Astrocyte (in vitro differentiated cells and primary cell): ENCODE measurements at regions not wholly inside any gene's neighbourhood (a gene's known extent, or its start where the extent isn't known, plus 50 kb on each side); places are given as distances from the start of the nearest gene placed in this dataset.

Experiments used
- DNase-seq: peaks from one replicate; pipeline ENCODE4 v3.0.0-alpha.2; 2010; ENCODE audit warnings: low read depth
- FAIRE-seq: peaks from 2 replicates; lab custom pipeline; 2011; peaks lifted over from hg19 to GRCh38; lab: Jason Lieb, UNC
- H2AFZ ChIP-seq: 2 replicates; pipeline ENCODE4 v1.6.0; 2012; ENCODE audit warnings: low read depth, low read length, inconsistent platforms
- H3K27ac ChIP-seq: 2 replicates; pipeline ENCODE4 v1.5.1; 2011; ENCODE audit warnings: low read depth, low read length, inconsistent platforms
- H3K27me3 ChIP-seq: 2 replicates; pipeline ENCODE4 v1.6.0; 2011; ENCODE audit warnings: low read length, inconsistent platforms; ENCODE audit not compliant: insufficient read depth
- H3K36me3 ChIP-seq: 2 replicates; pipeline ENCODE4 v1.5.1; 2011; ENCODE audit warnings: low read length, inconsistent platforms; ENCODE audit not compliant: insufficient read depth
- H3K4me1 ChIP-seq: 2 replicates; pipeline ENCODE4 v1.5.1; 2011; ENCODE audit warnings: low read length, inconsistent platforms; ENCODE audit not compliant: insufficient read depth
- H3K4me2 ChIP-seq: 2 replicates; pipeline ENCODE4 v1.6.0; 2012; ENCODE audit warnings: low read length, inconsistent platforms
- H3K4me3 ChIP-seq: 2 replicates; pipeline ENCODE4 v1.5.1; 2011; ENCODE audit warnings: low read depth, mild to moderate bottlenecking, low read length, inconsistent platforms; ENCODE audit not compliant: insufficient read depth
- H3K79me2 ChIP-seq: 2 replicates; pipeline ENCODE4 v1.6.0; 2012; ENCODE audit warnings: mild to moderate bottlenecking, low read length, inconsistent platforms; ENCODE audit not compliant: insufficient read depth
- H3K9ac ChIP-seq: 2 replicates; pipeline ENCODE4 v1.6.0; 2012; ENCODE audit warnings: mild to moderate bottlenecking, low read length, inconsistent platforms
- H3K9me3 ChIP-seq: 2 replicates; pipeline ENCODE4 v1.5.1; 2012; ENCODE audit warnings: low read depth, mild to moderate bottlenecking, low read length, inconsistent platforms; ENCODE audit not compliant: insufficient read depth
- H4K20me1 ChIP-seq: 2 replicates; pipeline ENCODE4 v1.6.0; 2012; ENCODE audit warnings: low read length, inconsistent platforms; ENCODE audit not compliant: insufficient read depth
- H3K27ac Mint-ChIP-seq: one replicate; pipeline ENCODE4 v1.8.0; 2021; ENCODE audit warnings: mild to moderate bottlenecking, mixed read lengths; ENCODE audit not compliant: unreplicated experiment
- H3K27me3 Mint-ChIP-seq: one replicate; pipeline ENCODE4 v1.8.0; 2021; ENCODE audit warnings: low read depth, mixed read lengths; ENCODE audit not compliant: unreplicated experiment
- H3K36me3 Mint-ChIP-seq: one replicate; pipeline ENCODE4 v1.8.0; 2021; ENCODE audit warnings: low read depth, mixed read lengths; ENCODE audit not compliant: unreplicated experiment
- H3K4me1 Mint-ChIP-seq: one replicate; pipeline ENCODE4 v1.8.0; 2021; ENCODE audit warnings: low read depth, mixed read lengths; ENCODE audit not compliant: unreplicated experiment
- H3K4me3 Mint-ChIP-seq: one replicate; pipeline ENCODE4 v1.8.0; 2021; ENCODE audit warnings: mild to moderate bottlenecking, moderate library complexity, mixed read lengths; ENCODE audit not compliant: unreplicated experiment
- H3K9me3 Mint-ChIP-seq: one replicate; pipeline ENCODE4 v1.8.0; 2021; ENCODE audit warnings: mild to moderate bottlenecking, mixed read lengths; ENCODE audit not compliant: unreplicated experiment
- EZH2 ChIP-seq: IDR thresholded peaks from 2 replicates; pipeline ENCODE4 v1.6.1; 2012; ENCODE audit warnings: mild to moderate bottlenecking, low read length, inconsistent platforms; ENCODE audit not compliant: insufficient read depth
- TF ChIP-seq, protein P1 (sequence below): IDR thresholded peaks from 2 replicates; pipeline ENCODE4 v1.5.1; 2011; ENCODE audit warnings: low read depth, mild to moderate bottlenecking, inconsistent platforms, low read length, moderate library complexity; ENCODE audit not compliant: insufficient read depth

DNA sequence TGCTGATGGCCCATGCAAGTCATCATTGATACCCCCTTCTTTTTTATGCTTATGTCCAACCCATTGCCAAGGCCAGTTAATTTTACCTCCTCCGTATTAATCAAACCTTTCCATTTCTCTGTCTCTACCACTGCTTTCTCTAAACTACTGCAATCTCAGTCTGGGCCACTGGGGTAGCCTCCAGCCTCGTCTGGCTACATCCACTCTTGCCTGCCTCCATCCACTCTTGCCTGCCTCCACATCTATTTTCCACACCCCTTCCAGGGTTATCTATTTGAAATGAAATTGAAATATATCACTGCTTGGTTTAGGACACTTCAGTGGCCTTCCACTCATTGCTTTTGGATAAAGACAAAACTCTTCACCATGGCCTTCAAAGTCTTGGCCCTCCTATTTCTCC, 425.3 kb upstream of the CLINT1 start:
- peaks cover 17% of the 10 kb centered on the region for H3K4me1 ChIP-seq
- TF ChIP-seq EZH2: no peak
- TF ChIP-seq, protein P1, sequence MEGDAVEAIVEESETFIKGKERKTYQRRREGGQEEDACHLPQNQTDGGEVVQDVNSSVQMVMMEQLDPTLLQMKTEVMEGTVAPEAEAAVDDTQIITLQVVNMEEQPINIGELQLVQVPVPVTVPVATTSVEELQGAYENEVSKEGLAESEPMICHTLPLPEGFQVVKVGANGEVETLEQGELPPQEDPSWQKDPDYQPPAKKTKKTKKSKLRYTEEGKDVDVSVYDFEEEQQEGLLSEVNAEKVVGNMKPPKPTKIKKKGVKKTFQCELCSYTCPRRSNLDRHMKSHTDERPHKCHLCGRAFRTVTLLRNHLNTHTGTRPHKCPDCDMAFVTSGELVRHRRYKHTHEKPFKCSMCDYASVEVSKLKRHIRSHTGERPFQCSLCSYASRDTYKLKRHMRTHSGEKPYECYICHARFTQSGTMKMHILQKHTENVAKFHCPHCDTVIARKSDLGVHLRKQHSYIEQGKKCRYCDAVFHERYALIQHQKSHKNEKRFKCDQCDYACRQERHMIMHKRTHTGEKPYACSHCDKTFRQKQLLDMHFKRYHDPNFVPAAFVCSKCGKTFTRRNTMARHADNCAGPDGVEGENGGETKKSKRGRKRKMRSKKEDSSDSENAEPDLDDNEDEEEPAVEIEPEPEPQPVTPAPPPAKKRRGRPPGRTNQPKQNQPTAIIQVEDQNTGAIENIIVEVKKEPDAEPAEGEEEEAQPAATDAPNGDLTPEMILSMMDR: no peak

DNA sequence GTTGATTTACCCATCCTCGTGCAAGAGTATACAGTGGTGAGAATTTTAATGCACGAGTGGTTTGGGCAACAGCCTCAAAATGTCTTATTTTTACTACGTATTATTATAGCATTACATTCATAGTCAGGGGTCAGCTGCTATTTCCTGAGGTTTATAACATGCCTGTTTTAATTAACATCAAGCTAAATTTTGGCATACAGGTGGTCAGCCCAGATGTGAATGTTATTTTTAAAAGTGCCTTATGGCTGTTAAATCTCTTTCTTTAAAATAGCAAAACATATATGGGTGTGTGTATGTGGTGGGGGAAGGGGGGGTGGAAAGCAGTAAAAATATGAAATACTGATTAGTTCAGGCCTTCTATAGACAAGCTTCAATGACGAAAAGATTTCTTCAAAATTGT, 424.5 kb upstream of the CLINT1 start:
- no peak for TF ChIP-seq EZH2
- TF ChIP-seq, protein P1: no peak
- no peak overlapping the region for H2AFZ ChIP-seq
- no peaks in the 10 kb centered on the region for H3K9me3 ChIP-seq
- H3K36me3 ChIP-seq: no peaks in the 10 kb centered on the region
- no peaks in the 10 kb centered on the region for H3K36me3 Mint-ChIP-seq
- peaks cover 3% of the 10 kb centered on the region for H3K27me3 Mint-ChIP-seq
- H3K9ac ChIP-seq: no peak overlapping the region
- FAIRE-seq (no peak), DNase-seq (no peak)
- no peak overlapping the region for H3K4me3 ChIP-seq
- no peaks in the 10 kb centered on the region for H3K27me3 ChIP-seq
- H3K4me1 Mint-ChIP-seq: peaks cover 9% of the 10 kb centered on the region
- no peak overlapping the region for H3K4me3 Mint-ChIP-seq
- H3K9me3 Mint-ChIP-seq: peaks cover 10% of the 10 kb centered on the region
- no peak overlapping the region for H3K4me2 ChIP-seq
- H3K4me1 ChIP-seq: peaks cover 13% of the 10 kb centered on the region
- H4K20me1 ChIP-seq: no peaks in the 10 kb centered on the region
- no peaks in the 10 kb centered on the region for H3K79me2 ChIP-seq
- H3K27ac Mint-ChIP-seq: no peak overlapping the region
- no peak overlapping the region for H3K27ac ChIP-seq

More for the DNA sequence above, 425.3 kb upstream of the CLINT1 start:
- Histone ChIP-seq H3K27ac (no peak overlapping the region), H3K4me2 (no peak overlapping the region), H2AFZ (no peak overlapping the region), H3K27me3 (no peaks in the 10 kb centered on the region), H3K36me3 (no peaks in the 10 kb centered on the region), H3K9ac (no peak overlapping the region), H3K79me2 (no peaks in the 10 kb centered on the region), H4K20me1 (no peaks in the 10 kb centered on the region), H3K9me3 (no peaks in the 10 kb centered on the region), H3K4me3 (no peak overlapping the region)
- Mint-ChIP-seq H3K27ac (no peak overlapping the region), H3K4me1 (peaks cover 9% of the 10 kb centered on the region), H3K36me3 (no peaks in the 10 kb centered on the region), H3K27me3 (peaks cover 3% of the 10 kb centered on the region), H3K9me3 (peaks cover 10% of the 10 kb centered on the region), H3K4me3 (no peak overlapping the region)
- FAIRE-seq (no peak), DNase-seq (no peak)

DNA sequence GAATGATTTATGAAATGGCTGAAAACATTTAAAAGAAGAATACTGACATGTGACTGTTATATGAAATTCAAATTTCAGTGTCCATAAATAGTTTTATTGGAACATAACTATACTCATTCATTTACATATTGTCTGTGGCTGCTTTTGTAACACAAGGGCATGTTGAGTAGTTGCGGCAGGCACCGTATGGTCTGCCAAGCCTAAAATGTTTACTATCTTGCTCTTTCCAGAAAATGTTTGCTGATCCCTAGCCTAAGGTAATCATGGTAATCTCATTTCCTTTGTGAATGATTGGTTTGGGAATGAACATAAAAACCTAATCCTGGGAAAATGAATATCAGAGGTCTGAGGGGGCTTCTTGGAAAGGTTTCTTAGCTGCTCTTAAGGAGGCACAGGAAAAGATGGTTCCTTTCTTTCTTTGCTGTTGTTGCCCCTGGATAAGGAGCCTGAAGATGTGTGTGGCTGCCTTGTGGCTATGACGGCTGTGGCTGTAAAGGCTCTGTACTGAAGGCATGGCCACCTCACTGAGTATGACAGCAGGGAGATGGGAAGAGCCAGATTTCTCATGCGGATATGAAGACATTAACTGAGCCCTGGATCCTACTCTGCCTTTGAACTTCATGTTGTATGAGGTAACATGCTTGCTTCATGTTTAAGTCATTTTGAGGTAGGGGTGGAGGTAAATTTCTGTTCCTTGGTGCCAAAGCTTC, 419.4 kb upstream of the CLINT1 start:
- H4K20me1 ChIP-seq: no peaks in the 10 kb centered on the region
- H3K27me3 Mint-ChIP-seq: peaks cover 9% of the 10 kb centered on the region
- no peak overlapping the region for H3K9ac ChIP-seq
- H3K4me3 Mint-ChIP-seq: no peak overlapping the region
- peaks cover 8% of the 10 kb centered on the region for H3K27me3 ChIP-seq
- H3K27ac ChIP-seq: no peak overlapping the region
- H3K27ac Mint-ChIP-seq: no peak overlapping the region
- H2AFZ ChIP-seq: no peak overlapping the region
- H3K9me3 Mint-ChIP-seq: peaks cover 10% of the 10 kb centered on the region
- no peaks in the 10 kb centered on the region for H3K9me3 ChIP-seq
- no peaks in the 10 kb centered on the region for H3K4me1 ChIP-seq
- no peaks in the 10 kb centered on the region for H3K36me3 Mint-ChIP-seq
- no peaks in the 10 kb centered on the region for H3K79me2 ChIP-seq
- TF ChIP-seq, protein P1: no peak
- no peak for TF ChIP-seq EZH2
- DNase-seq (no peak), FAIRE-seq (no peak)
- H3K4me2 ChIP-seq: no peak overlapping the region
- H3K4me3 ChIP-seq: no peak overlapping the region
- no peaks in the 10 kb centered on the region for H3K36me3 ChIP-seq
- no peaks in the 10 kb centered on the region for H3K4me1 Mint-ChIP-seq
